GM23338 (cell line): ENCODE measurements at regions not wholly inside any gene's neighbourhood (a gene's known extent, or its start where the extent isn't known, plus 50 kb on each side); places are given as distances from the start of the nearest gene placed in this dataset.
A peak's percentile ranks its signal among the peaks of the same experiment; 100 is the strongest.

Experiments used
- ATAC-seq: fragments of 200-7000 bp; cut with Tn5 transposase; 3 replicates; pipeline ENCODE4 v1.9.1; 2020
- DNase-seq: peaks from one replicate; pipeline ENCODE4 v3.0.0-alpha.2; 2015; ENCODE audit warnings: low spot score
- H2AFZ ChIP-seq: fragments of 200-600 bp; sonication (generic); 2 replicates; pipeline ENCODE4 v1.8.0; 2016; ENCODE audit warnings: antibody characterized with exemption, mild to moderate bottlenecking, moderate library complexity
- H3F3A ChIP-seq: fragments of 200-600 bp; sonication (generic); replicated peaks from 2 replicates; pipeline ENCODE4 v1.8.0; 2017; ENCODE audit warnings: antibody characterized with exemption, mixed run types, low read depth
- H3K27ac ChIP-seq: fragments of 200-600 bp; sonication (generic); 2 replicates; pipeline ENCODE4 v1.6.1; 2016; ENCODE audit warnings: low read depth
- H3K27me3 ChIP-seq: fragments of 200-600 bp; sonication (generic); 2 replicates; pipeline ENCODE4 v1.8.0; 2016; ENCODE audit warnings: mild to moderate bottlenecking, mixed run types, moderate library complexity; ENCODE audit not compliant: insufficient read depth
- H3K36me3 ChIP-seq: fragments of 200-600 bp; sonication (generic); 2 replicates; pipeline ENCODE4 v1.8.0; 2016; ENCODE audit warnings: mild to moderate bottlenecking; ENCODE audit not compliant: insufficient read depth
- H3K4me1 ChIP-seq: fragments of 200-600 bp; sonication (generic); 2 replicates; pipeline ENCODE4 v1.8.0; 2016; ENCODE audit warnings: mild to moderate bottlenecking, moderate library complexity; ENCODE audit not compliant: insufficient read depth
- H3K4me2 ChIP-seq: fragments of 200-600 bp; sonication (generic); 2 replicates; pipeline ENCODE4 v1.7.1; 2017; ENCODE audit warnings: mixed run types
- H3K4me3 ChIP-seq: fragments of 200-600 bp; sonication (generic); 2 replicates; pipeline ENCODE4 v1.6.1; 2016; ENCODE audit warnings: mixed run types
- H3K79me2 ChIP-seq: fragments of 200-600 bp; sonication (generic); replicated peaks from 2 replicates; pipeline ENCODE4 v1.8.0; 2017; ENCODE audit warnings: mild to moderate bottlenecking; ENCODE audit not compliant: insufficient read depth
- H3K9me2 ChIP-seq: fragments of 200-600 bp; sonication (generic); 2 replicates; pipeline ENCODE4 v1.8.0; 2017; ENCODE audit not compliant: insufficient read depth
- H4K20me1 ChIP-seq: fragments of 200-600 bp; sonication (generic); replicated peaks from 2 replicates; pipeline ENCODE4 v1.8.0; 2017; ENCODE audit warnings: mild to moderate bottlenecking; ENCODE audit not compliant: insufficient read depth
- H3K27ac Mint-ChIP-seq: 2 replicates; pipeline ENCODE4 v1.8.0; 2020; ENCODE audit warnings: inconsistent platforms, mild to moderate bottlenecking, moderate library complexity, mixed read lengths
- H3K27me3 Mint-ChIP-seq: 3 replicates; pipeline ENCODE4 v1.8.0; 2022; ENCODE audit warnings: low read depth, mild to moderate bottlenecking, moderate library complexity, mixed read lengths, inconsistent platforms; ENCODE audit not compliant: insufficient read depth, poor library complexity
- H3K36me3 Mint-ChIP-seq: 3 replicates; pipeline ENCODE4 v1.8.0; 2021; ENCODE audit warnings: low read depth, mild to moderate bottlenecking, inconsistent platforms, moderate library complexity, mixed read lengths
- H3K4me1 Mint-ChIP-seq: 3 replicates; pipeline ENCODE4 v1.8.0; 2020; ENCODE audit warnings: mild to moderate bottlenecking, inconsistent platforms, mixed read lengths
- H3K4me3 Mint-ChIP-seq: 3 replicates; pipeline ENCODE4 v1.8.0; 2021; ENCODE audit warnings: moderate library complexity, mild to moderate bottlenecking, inconsistent platforms, mixed read lengths
- H3K9me3 Mint-ChIP-seq: 3 replicates; pipeline ENCODE4 v1.8.0; 2020; ENCODE audit warnings: moderate library complexity, mild to moderate bottlenecking, inconsistent platforms, mixed read lengths
- CREB1 ChIP-seq: fragments of 250-450 bp; sonication (Bioruptor Pico); IDR thresholded peaks from 2 replicates; pipeline ENCODE4 v1.5.0; 2020; ENCODE audit warnings: low read depth, mild to moderate bottlenecking, moderate library complexity
- ETS1 ChIP-seq: IDR thresholded peaks from 2 replicates; pipeline ENCODE4 v1.6.1; 2016; ENCODE audit warnings: antibody characterized with exemption
- EZH2 ChIP-seq: fragments of 200-600 bp; sonication (generic); IDR thresholded peaks from one replicate; pipeline ENCODE4 v1.8.0; 2017; ENCODE audit warnings: antibody characterized with exemption, mild to moderate bottlenecking, low read depth; ENCODE audit not compliant: unreplicated experiment
- EZH2phosphoT487 ChIP-seq: fragments of 200-600 bp; sonication (generic); IDR thresholded peaks from one replicate; pipeline ENCODE4 v1.8.1; 2018; ENCODE audit warnings: antibody characterized with exemption; ENCODE audit not compliant: unreplicated experiment
- JUNB ChIP-seq: IDR thresholded peaks from one replicate; pipeline ENCODE4 v1.6.1; 2016; ENCODE audit warnings: antibody characterized with exemption; ENCODE audit not compliant: unreplicated experiment
- NANOG ChIP-seq: IDR thresholded peaks from 2 replicates; pipeline ENCODE4 v1.6.1; 2016; ENCODE audit warnings: antibody characterized with exemption, borderline replicate concordance
- ZNF114 ChIP-seq: fragments of 250-450 bp; sonication (Bioruptor Pico); IDR thresholded peaks from 2 replicates; pipeline ENCODE4 v1.5.0; 2020; ENCODE audit warnings: mild to moderate bottlenecking, moderate library complexity
- ZNF331 ChIP-seq: fragments of 250-450 bp; sonication (Bioruptor Pico); IDR thresholded peaks from 2 replicates; pipeline ENCODE4 v1.5.0; 2020; ENCODE audit warnings: low read depth, mild to moderate bottlenecking, moderate library complexity
- TF ChIP-seq, protein P1 (sequence below): fragments of 250-450 bp; sonication (Bioruptor Pico); IDR thresholded peaks from 2 replicates; pipeline ENCODE4 v1.5.0; 2020; ENCODE audit warnings: mild to moderate bottlenecking, moderate library complexity

DNA sequence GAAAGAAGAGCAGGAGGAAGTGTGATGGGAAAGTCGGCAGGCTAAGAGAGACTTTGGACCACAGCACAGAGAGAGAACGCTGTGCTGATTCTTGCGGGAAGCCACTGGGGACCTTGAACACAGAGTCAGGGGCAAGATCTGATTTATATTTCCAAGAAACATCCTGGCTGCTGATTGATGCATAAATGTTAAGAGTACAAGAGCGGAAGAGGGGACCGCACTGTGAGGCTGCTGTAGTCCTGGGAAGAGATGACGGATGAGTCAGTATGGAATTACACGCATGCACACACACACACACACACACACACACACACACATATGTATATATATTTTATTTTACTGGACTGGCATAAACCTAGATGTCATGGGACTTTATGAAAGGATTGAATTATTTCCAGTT lies 865.6 kb upstream of the ID2 start:
- no peak for DNase-seq
- Histone ChIP-seq H3K4me3 (no peak overlapping the region), H3K4me2 (no peak overlapping the region), H2AFZ (peak overlapping the region; percentile 56; the same call in 1 of the 2 replicates), H3K4me1 (0 out of 2 replicates have a peak, but pooled peaks cover 10% of the 10 kb centered on the region), H3K27ac (no peak overlapping the region), H3K9me2 (peaks cover 14% of the 10 kb centered on the region), H3K27me3 (no peaks in the 10 kb centered on the region), H3K36me3 (no peaks in the 10 kb centered on the region), H3K79me2 (no peaks in the 10 kb centered on the region), H4K20me1 (no peaks in the 10 kb centered on the region), H3F3A (no peaks in the 10 kb centered on the region)
- H3K4me3 Mint-ChIP-seq: no peak overlapping the region
- TF ChIP-seq NANOG: no peak
- no peak for TF ChIP-seq ZNF114 (CRISPR knock-in tag)
- TF ChIP-seq, protein P1, sequence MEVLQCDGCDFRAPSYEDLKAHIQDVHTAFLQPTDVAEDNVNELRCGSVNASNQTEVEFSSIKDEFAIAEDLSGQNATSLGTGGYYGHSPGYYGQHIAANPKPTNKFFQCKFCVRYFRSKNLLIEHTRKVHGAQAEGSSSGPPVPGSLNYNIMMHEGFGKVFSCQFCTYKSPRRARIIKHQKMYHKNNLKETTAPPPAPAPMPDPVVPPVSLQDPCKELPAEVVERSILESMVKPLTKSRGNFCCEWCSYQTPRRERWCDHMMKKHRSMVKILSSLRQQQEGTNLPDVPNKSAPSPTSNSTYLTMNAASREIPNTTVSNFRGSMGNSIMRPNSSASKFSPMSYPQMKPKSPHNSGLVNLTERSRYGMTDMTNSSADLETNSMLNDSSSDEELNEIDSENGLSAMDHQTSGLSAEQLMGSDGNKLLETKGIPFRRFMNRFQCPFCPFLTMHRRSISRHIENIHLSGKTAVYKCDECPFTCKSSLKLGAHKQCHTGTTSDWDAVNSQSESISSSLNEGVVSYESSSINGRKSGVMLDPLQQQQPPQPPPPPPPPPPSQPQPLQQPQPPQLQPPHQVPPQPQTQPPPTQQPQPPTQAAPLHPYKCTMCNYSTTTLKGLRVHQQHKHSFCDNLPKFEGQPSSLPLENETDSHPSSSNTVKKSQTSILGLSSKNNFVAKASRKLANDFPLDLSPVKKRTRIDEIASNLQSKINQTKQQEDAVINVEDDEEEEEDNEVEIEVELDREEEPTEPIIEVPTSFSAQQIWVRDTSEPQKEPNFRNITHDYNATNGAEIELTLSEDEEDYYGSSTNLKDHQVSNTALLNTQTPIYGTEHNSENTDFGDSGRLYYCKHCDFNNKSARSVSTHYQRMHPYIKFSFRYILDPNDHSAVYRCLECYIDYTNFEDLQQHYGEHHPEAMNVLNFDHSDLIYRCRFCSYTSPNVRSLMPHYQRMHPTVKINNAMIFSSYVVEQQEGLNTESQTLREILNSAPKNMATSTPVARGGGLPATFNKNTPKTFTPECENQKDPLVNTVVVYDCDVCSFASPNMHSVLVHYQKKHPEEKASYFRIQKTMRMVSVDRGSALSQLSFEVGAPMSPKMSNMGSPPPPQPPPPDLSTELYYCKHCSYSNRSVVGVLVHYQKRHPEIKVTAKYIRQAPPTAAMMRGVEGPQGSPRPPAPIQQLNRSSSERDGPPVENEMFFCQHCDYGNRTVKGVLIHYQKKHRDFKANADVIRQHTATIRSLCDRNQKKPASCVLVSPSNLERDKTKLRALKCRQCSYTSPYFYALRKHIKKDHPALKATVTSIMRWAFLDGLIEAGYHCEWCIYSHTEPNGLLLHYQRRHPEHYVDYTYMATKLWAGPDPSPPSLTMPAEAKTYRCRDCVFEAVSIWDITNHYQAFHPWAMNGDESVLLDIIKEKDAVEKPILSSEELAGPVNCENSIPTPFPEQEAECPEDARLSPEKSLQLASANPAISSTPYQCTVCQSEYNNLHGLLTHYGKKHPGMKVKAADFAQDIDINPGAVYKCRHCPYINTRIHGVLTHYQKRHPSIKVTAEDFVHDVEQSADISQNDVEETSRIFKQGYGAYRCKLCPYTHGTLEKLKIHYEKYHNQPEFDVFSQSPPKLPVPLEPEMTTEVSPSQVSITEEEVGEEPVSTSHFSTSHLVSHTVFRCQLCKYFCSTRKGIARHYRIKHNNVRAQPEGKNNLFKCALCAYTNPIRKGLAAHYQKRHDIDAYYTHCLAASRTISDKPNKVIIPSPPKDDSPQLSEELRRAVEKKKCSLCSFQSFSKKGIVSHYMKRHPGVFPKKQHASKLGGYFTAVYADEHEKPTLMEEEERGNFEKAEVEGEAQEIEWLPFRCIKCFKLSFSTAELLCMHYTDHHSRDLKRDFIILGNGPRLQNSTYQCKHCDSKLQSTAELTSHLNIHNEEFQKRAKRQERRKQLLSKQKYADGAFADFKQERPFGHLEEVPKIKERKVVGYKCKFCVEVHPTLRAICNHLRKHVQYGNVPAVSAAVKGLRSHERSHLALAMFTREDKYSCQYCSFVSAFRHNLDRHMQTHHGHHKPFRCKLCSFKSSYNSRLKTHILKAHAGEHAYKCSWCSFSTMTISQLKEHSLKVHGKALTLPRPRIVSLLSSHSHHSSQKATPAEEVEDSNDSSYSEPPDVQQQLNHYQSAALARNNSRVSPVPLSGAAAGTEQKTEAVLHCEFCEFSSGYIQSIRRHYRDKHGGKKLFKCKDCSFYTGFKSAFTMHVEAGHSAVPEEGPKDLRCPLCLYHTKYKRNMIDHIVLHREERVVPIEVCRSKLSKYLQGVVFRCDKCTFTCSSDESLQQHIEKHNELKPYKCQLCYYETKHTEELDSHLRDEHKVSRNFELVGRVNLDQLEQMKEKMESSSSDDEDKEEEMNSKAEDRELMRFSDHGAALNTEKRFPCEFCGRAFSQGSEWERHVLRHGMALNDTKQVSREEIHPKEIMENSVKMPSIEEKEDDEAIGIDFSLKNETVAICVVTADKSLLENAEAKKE (CRISPR knock-in tag): no peak
- TF ChIP-seq EZH2: no peak
- TF ChIP-seq JUNB: no peak
- no peak for TF ChIP-seq CREB1 (CRISPR knock-in tag)
- TF ChIP-seq ZNF331 (CRISPR knock-in tag): no peak
- TF ChIP-seq ETS1: no peak
- TF ChIP-seq EZH2phosphoT487: no peak
- H3K27ac Mint-ChIP-seq: no peak overlapping the region
- H3K4me1 Mint-ChIP-seq: peaks cover 6% of the 10 kb centered on the region
- ATAC-seq: no peak
- H3K27me3 Mint-ChIP-seq: no peaks in the 10 kb centered on the region
- H3K9me3 Mint-ChIP-seq: peaks cover 2% of the 10 kb centered on the region; the same call in 1 of the 3 replicates
- peaks cover 3% of the 10 kb centered on the region; the same call in 1 of the 3 replicates for H3K36me3 Mint-ChIP-seq
